GM12864 (cell line): ENCODE measurements at regions not wholly inside any gene's neighbourhood (a gene's known extent, or its start where the extent isn't known, plus 50 kb on each side); places are given as distances from the start of the nearest gene placed in this dataset.

Experiments used
- DNase-seq: peaks from one replicate; pipeline ENCODE4 v3.0.0-alpha.2; 2011; ENCODE audit warnings: low read depth
- H3K4me3 ChIP-seq: 2 replicates; pipeline ENCODE4 v1.5.1; 2011; ENCODE audit warnings: mild to moderate bottlenecking, low read depth, low read length, control low read depth
- CTCF ChIP-seq: IDR thresholded peaks from 2 replicates; pipeline ENCODE4 v1.5.1; 2011; ENCODE audit warnings: low read depth, mild to moderate bottlenecking, moderate library complexity, low read length, control low read depth, inconsistent platforms; ENCODE audit errors: missing control alignments

- DNase-seq: no peak
- no peak overlapping the region for H3K4me3 ChIP-seq
- no peak for TF ChIP-seq CTCF
Measured at GRCh38 chr6:167700199-167700598, 126.5 kb upstream of the AFDN start.

DNA sequence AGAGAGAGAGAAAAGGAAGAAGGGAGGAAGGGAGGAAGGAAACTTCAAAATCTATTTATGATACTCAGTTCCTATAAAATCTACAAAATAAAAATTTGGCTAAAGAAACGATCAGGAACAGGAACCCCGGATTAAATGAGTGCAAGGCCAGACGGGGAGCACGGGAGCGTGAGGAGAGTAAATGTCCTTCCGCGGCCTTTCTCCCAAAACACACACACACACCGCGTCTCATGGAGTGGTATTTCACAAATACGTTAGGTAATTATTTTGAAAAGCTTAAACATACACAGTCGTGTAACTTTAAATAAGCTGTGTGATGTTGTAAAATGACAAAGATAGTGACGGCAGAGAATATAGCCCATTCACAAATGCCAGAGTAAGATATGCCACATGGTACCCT lies 125.7 kb upstream of the AFDN start:
- no peak overlapping the region for H3K4me3 ChIP-seq

GRCh38 chr6:167702241-167702827 lies 124.4 kb upstream of the AFDN start:
- DNase-seq: no peak

More for the DNA sequence above, 125.7 kb upstream of the AFDN start:
- DNase-seq: no peak
- no peak for TF ChIP-seq CTCF

DNA sequence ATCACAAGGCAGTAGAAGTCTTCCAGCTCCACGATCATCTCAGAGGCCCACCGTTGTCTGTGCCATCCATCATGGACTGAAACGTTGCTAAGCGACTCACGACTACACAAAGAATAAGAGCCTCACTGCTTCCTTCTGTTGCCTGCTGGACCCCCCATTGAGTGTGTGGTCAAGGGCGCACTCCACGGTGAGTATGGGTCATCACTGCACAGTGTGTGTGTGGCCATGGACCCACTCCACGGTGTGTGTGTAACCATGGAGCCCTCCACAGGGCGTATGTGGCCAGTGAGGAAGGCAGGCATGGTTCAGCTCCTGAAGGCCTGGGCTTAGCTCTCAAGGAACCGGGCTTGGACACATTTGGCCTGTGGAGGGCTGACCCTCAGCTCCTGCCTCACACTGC lies 123.4 kb upstream of the AFDN start:
- H3K4me3 ChIP-seq: no peak overlapping the region
- no peak for TF ChIP-seq CTCF
- no peak for DNase-seq

More at GRCh38 chr6:167702241-167702827, 124.4 kb upstream of the AFDN start:
- H3K4me3 ChIP-seq: no peak overlapping the region
- no peak for TF ChIP-seq CTCF

DNA sequence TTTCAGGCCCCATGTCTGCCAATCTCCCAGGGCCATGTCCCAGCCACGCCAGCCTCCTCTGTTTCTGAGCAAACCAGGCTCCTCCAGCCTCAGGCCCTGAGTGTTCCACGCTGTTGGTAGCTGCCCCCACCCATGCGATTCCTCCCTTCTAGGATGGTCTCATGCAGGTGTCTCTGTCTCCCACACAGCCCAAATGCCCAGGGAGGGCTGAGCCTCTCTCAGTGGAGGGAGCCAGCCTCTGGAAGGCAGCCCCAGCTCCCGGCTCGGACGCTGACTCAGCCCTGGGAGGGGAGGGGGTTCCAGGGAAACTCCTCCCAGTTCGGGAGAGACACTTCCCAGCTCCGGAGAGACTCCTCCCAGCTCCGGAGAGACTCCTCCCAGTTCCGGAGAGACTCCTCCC lies 122.9 kb upstream of the AFDN start:
- H3K4me3 ChIP-seq: no peak overlapping the region
- no peak for TF ChIP-seq CTCF
- no peak for DNase-seq

DNA sequence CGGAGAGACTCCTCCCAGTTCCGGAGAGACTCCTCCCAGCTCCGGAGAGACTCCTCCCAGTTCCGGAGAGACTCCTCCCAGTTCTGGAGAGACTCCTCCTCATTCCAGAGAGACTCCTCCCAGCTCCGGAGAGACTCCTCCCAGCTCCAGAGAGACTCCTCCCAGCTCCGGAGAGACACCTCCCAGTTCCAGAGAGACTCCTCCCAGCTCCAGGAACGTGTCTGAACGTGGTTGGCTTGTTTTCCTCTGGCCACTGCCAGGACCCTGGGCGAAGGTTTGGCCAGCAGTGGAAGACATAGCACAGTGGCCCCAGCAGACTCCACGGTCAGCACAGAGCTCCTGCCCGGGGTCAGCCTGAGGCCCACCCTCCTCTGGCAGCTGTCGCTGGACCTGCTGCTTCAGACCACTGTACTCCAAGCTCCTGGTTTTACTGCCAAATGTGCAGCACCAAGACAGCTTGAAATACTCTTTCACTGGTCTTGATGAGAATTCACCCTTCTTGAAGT lies 122.3 kb upstream of the AFDN start:
- no peak for DNase-seq
- no peak overlapping the region for H3K4me3 ChIP-seq
- TF ChIP-seq CTCF: no peak

GRCh38 chr6:167705211-167705750 lies 121.4 kb upstream of the AFDN start:
- DNase-seq: no peak
- no peak for TF ChIP-seq CTCF
- no peak overlapping the region for H3K4me3 ChIP-seq
